ENCODE measurements at regions not wholly inside any gene's neighbourhood (a gene's known extent, or its start where the extent isn't known, plus 50 kb on each side); places are given as distances from the start of the nearest gene placed in this dataset.

GRCh38 chr1:29679316-29679715 lies 443.0 kb downstream of the PTPRU start:
- H3K36me3 ChIP-seq (ENCODE audit: control insufficient read depth in 4 of 4, insufficient read depth in 3 of 4, low read depth in 1 of 4, low read length in 3 of 4), result no peaks in the 10 kb centered on the region
- H3K27me3 ChIP-seq (ENCODE audit: control insufficient read depth in 4 of 4, insufficient read depth in 4 of 4, low read length in 3 of 4), result peaks cover 0 to 5% (median 0%) of the 10 kb centered on the region in 4 donors
- H3K9me3 ChIP-seq (ENCODE audit: control insufficient read depth in 4 of 4, low read length in 3 of 4), result no peaks in the 10 kb centered on the region
- no peak overlapping the region for H3K4me3 ChIP-seq (ENCODE audit: low read depth in 1 of 3, low read length in 3 of 3)
- WGBS, result 88% methylated on average over 5 of the region's 5 CpGs
- no peak overlapping the region for H3K27ac ChIP-seq (ENCODE audit: low read depth in 1 of 2, low read length in 2 of 2)
- no peak overlapping the region for H3K9ac ChIP-seq (ENCODE audit: low read depth in 1 of 2, low read length in 2 of 2)
- peak; percentile 17 for DNase-seq (ENCODE audit: low spot score)
- TF ChIP-seq, protein P1, sequence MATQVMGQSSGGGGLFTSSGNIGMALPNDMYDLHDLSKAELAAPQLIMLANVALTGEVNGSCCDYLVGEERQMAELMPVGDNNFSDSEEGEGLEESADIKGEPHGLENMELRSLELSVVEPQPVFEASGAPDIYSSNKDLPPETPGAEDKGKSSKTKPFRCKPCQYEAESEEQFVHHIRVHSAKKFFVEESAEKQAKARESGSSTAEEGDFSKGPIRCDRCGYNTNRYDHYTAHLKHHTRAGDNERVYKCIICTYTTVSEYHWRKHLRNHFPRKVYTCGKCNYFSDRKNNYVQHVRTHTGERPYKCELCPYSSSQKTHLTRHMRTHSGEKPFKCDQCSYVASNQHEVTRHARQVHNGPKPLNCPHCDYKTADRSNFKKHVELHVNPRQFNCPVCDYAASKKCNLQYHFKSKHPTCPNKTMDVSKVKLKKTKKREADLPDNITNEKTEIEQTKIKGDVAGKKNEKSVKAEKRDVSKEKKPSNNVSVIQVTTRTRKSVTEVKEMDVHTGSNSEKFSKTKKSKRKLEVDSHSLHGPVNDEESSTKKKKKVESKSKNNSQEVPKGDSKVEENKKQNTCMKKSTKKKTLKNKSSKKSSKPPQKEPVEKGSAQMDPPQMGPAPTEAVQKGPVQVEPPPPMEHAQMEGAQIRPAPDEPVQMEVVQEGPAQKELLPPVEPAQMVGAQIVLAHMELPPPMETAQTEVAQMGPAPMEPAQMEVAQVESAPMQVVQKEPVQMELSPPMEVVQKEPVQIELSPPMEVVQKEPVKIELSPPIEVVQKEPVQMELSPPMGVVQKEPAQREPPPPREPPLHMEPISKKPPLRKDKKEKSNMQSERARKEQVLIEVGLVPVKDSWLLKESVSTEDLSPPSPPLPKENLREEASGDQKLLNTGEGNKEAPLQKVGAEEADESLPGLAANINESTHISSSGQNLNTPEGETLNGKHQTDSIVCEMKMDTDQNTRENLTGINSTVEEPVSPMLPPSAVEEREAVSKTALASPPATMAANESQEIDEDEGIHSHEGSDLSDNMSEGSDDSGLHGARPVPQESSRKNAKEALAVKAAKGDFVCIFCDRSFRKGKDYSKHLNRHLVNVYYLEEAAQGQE (IDR thresholded peaks at IDR 0.05), result no peak
- TF ChIP-seq JUND (IDR thresholded peaks at IDR 0.05), result no peak
- no peak for TF ChIP-seq YY1 (IDR thresholded peaks at IDR 0.05)
- TF ChIP-seq FOXA1 (IDR thresholded peaks at IDR 0.05), result no peak
- TF ChIP-seq SP1 (IDR thresholded peaks at IDR 0.05), result no peak
- TF ChIP-seq ZBTB33 (IDR thresholded peaks at IDR 0.05), result no peak
- TF ChIP-seq GABPA (IDR thresholded peaks at IDR 0.05 in 1 of 2, conservative IDR thresholded peaks at IDR 0.05 in 1 of 2), result no peak
- TF ChIP-seq RAD21 (IDR thresholded peaks at IDR 0.05), result no peak
- no peak for TF ChIP-seq EGR1 (IDR thresholded peaks at IDR 0.05; ENCODE audit: low read depth in 2 of 2)
- TF ChIP-seq, protein P2, sequence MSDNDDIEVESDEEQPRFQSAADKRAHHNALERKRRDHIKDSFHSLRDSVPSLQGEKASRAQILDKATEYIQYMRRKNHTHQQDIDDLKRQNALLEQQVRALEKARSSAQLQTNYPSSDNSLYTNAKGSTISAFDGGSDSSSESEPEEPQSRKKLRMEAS (IDR thresholded peaks at IDR 0.05), result no peak
- H3K4me1 ChIP-seq (ENCODE audit: control insufficient read depth in 4 of 4, insufficient read depth in 4 of 4, low read length in 3 of 4), result no peaks in the 10 kb centered on the region

DNA sequence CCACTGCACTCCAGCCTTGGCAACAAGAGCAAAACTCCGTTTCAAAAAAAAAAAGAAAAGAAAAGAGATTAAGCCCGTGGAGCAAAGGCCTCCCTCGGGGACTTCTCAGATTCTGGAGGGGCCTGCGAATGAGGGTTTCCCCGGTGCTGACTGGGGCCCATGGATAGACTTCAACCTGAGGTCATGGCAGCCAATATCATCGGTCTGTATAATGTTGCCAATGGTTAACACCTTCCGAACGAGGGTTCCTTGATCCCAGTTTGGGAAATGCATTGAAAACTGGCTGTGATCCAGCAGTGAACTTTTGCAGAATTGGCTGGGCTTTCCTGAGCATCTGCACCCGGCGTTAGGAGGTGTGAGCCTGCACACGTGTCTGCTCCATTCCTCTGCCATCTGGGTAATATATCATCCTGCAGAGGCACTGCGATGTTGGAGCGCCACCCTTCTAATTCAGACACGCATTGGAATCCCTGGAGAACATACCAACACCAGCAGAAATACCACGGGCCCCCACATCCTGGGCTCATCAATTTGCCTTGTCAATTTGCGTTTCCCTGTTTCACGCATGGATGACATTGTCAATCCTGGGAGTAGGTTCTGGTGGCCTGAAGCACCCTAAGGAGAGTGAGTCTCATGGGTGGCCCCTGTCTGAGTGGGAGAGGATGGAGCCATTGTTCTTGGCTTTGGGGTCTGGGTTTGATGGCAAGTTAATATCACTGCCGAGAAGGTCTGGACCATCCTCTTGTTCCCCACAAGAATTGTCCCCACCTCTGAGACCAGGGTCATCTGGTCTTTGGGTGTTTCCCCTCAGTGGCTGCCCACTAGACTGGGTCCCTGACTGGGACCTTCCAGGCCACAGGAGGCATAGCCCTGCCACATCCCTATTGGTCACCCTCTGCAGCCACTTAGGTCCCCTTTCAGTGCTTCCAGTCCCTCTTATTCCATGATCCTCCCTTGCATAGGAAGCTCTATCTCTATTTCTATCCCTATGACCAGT lies 441.0 kb downstream of the PTPRU start:
- DNase-seq (ENCODE audit: low spot score), result peak; percentile 20
- Histone ChIP-seq H3K9me3 (ENCODE audit: control insufficient read depth in 4 of 4, low read length in 3 of 4) (no peaks in the 10 kb centered on the region), H3K27me3 (ENCODE audit: control insufficient read depth in 4 of 4, insufficient read depth in 4 of 4, low read length in 3 of 4) (no peaks in the 10 kb centered on the region), H3K9ac (ENCODE audit: low read depth in 1 of 2, low read length in 2 of 2) (no peak overlapping the region), H3K36me3 (ENCODE audit: control insufficient read depth in 4 of 4, insufficient read depth in 3 of 4, low read depth in 1 of 4, low read length in 3 of 4) (no peaks in the 10 kb centered on the region), H3K4me1 (ENCODE audit: control insufficient read depth in 4 of 4, insufficient read depth in 4 of 4, low read length in 3 of 4) (no peaks in the 10 kb centered on the region), H3K4me3 (ENCODE audit: low read depth in 1 of 3, low read length in 3 of 3) (no peak overlapping the region), H3K27ac (ENCODE audit: low read depth in 1 of 2, low read length in 2 of 2) (no peak overlapping the region)
- TF ChIP-seq HNF4A (conservative IDR thresholded peaks at IDR 0.05) (no peak), NR2F2 (IDR thresholded peaks at IDR 0.05) (no peak)
- WGBS, result 78% methylated on average over 18 of the region's 18 CpGs
